ENCODE measurements at regions not wholly inside any gene's neighbourhood (a gene's known extent, or its start where the extent isn't known, plus 50 kb on each side); places are given as distances from the start of the nearest gene placed in this dataset.

- TF ChIP-seq CTCF (IDR thresholded peaks at IDR 0.05; ENCODE audit: insufficient read depth, missing control alignments) = no peak
- DNase-seq (ENCODE audit: insufficient read length, low spot score) (no peak), FAIRE-seq (no peak)
Observed at GRCh38 chr9:28179893-28180292, 606.6 kb upstream of the C9orf72 start.

- DNase-seq (ENCODE audit: insufficient read length, low spot score) (no peak), FAIRE-seq (no peak)
- no peak for TF ChIP-seq CTCF (IDR thresholded peaks at IDR 0.05; ENCODE audit: insufficient read depth, missing control alignments)
Observed at GRCh38 chr9:28190981-28191380, 617.7 kb upstream of the C9orf72 start.

- FAIRE-seq (no peak), DNase-seq (ENCODE audit: insufficient read length, low spot score) (no peak)
- no peak for TF ChIP-seq CTCF (IDR thresholded peaks at IDR 0.05; ENCODE audit: insufficient read depth, missing control alignments)
Observed at GRCh38 chr9:28197653-28198052, 624.4 kb upstream of the C9orf72 start.

GRCh38 chr9:28203036-28203435 is 629.8 kb upstream of the C9orf72 start:
- TF ChIP-seq CTCF (IDR thresholded peaks at IDR 0.05; ENCODE audit: insufficient read depth, missing control alignments) = no peak
- FAIRE-seq = no peak
- no peak for DNase-seq (ENCODE audit: insufficient read length, low spot score)

GRCh38 chr9:28206280-28206679 is 633.0 kb upstream of the C9orf72 start:
- DNase-seq (ENCODE audit: insufficient read length, low spot score) (no peak), FAIRE-seq (no peak)
- no peak for TF ChIP-seq CTCF (IDR thresholded peaks at IDR 0.05; ENCODE audit: insufficient read depth, missing control alignments)

- no peak for TF ChIP-seq CTCF (IDR thresholded peaks at IDR 0.05; ENCODE audit: insufficient read depth, missing control alignments)
- FAIRE-seq (no peak), DNase-seq (ENCODE audit: insufficient read length, low spot score) (no peak)
Observed at GRCh38 chr9:28207657-28208056, 634.4 kb upstream of the C9orf72 start.

- FAIRE-seq (no peak), DNase-seq (ENCODE audit: insufficient read length, low spot score) (no peak)
- TF ChIP-seq CTCF (IDR thresholded peaks at IDR 0.05; ENCODE audit: insufficient read depth, missing control alignments) = no peak
Observed at GRCh38 chr9:28209130-28209529, 635.8 kb upstream of the C9orf72 start.

Data from D721Med (cell line).